NCI-H1436 treated with DMSO at 0.1 percent for 48 hours (cell line): ENCODE measurements at regions not wholly inside any gene's neighbourhood (a gene's known extent, or its start where the extent isn't known, plus 50 kb on each side); places are given as distances from the start of the nearest gene placed in this dataset.
"Not testable (repeated sequence)": the region's sequence is repeated elsewhere in the genome, so short reads cannot be mapped to it uniquely, and the experiment has no call there.

Source experiments
- DNase-seq: peaks from one replicate; lab custom pipeline; 2025; lab: John Stamatoyannopoulos, UW

DNA sequence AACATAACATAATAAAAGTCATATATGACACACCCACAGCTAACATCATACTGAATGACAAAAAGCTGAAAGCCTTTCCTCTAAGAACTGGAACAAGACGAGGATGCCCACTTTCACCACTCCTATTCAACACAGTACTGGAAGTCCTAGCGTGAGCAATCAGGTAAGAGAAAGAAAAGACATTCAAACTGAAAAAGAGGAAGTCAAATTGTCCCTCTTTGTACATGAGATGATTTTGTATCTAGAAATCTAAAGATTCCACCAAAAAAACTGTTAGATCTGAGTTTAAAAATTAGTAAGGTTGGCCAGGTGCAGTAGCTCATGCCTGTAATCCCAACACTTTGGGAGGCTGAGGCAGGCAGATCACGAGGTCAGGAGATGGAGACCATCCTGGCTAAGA lies 70.1 kb upstream of the PROKR2 start:
- DNase-seq: not testable (repeated sequence)

DNA sequence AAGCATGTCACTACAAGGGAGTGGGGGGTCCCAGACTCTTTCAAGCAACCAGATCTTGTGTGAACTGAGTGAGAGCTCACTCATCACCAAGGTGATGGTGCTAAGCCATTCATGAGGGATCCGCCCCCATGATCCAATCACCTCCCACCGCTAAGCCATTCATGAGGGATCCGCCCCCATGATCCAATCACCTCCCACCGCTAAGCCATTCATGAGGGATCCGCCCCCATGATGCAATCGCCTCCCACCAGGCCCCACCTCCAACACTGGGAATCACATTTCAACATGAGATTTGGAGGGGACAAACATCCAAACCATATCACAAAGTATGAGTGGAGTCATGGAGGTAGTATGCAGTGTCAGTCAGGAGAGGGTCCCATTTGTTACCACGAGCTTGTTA lies 64.8 kb upstream of the PROKR2 start:
- DNase-seq: not testable (repeated sequence)

DNA sequence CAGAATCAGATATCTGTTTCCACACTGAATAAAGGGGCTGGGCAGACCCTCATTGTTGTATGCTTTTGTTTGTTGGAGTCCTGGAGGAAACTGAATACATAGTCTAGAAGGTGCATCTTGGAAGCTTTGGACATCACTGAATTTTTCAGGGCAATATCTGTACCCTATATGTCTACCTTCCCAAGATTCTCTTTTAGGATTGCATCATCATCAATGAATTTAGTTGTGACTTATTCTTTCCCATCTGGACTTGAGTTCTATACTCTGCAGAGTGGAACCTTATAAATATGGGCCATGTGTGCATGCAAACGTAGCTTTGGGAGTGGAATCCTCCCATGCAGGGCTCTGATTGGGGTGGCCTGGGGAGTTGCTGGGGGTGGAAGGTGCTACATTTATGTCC lies 60.7 kb upstream of the PROKR2 start:
- DNase-seq: no peak

DNA sequence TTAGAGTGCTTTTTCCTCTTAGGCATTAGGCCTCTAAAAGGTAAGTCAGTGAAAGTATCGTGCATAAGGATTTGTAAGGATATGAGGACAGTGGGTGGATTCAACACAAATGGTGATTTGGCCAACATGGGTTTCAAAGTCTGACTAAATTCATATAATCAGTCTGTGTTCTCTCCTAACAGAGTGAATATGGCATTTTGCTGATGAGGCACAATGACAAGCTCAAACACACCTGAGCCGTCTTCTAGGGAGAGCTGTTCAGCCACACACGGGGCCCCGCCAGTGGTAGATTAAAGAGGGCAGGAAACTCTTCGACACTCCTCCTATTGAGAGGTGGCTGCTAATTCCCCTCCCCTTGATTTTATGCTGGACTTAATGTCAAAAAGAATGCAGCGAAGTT lies 59.5 kb upstream of the PROKR2 start:
- no peak for DNase-seq

DNA sequence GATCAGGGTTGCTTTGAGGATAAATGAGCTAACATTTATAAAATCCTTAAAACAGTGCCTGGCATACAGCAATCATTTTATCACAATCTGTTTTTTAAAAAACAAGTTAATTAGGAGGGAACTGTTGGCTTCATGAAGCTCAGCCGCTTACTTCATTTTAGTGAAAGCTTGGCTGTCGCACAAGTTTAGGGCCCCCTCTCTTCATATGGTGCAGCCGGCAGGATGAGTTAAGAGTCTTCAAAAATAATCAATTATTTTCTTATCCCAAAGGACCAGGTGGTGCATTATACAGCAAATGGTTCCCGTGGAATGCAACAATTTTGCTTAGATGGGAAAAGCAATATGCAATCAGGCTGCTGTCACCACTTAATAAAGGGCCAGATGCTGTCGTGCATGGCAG lies 57.4 kb upstream of the PROKR2 start:
- no peak for DNase-seq

DNA sequence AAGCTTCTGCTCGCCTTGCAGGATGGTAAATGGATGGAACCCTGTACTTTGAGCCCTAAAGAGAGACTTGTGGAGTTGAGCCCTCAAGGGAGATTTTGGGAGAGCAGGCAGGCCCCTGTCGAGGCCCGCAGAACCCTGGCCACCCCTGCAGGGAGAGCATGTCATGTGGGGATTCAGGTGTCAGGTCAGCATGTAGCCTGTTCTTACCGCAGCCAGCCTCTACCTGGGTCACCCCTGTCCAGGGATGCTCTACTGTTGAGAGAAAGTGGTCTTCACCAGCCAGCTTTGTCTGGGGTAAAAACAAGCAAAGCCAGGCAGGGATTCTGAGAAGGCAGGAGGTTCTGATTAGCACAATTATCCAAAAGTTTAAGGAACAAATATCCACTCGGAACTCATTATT lies 55.6 kb upstream of the PROKR2 start:
- DNase-seq: no peak

DNA sequence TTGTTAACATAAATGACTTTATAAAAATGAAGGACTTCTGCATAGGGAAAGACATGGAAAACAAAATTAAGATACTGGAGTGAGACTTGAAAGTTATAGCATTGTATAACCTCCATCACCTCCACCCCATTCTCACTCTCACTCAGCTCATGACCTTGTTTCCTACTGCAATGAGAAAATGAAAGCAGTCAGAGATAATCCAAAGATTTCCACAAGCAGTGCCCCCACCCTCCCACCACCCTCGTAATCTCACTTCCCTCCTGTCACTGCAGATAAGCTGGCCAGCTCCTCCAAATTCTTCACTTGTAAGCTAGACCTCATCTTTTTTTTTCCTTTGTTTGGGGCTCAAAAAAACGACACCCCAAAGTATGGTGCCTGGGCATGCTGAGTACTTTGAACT lies 52.9 kb upstream of the PROKR2 start:
- DNase-seq: no peak
